ENCODE measurements at regions not wholly inside any gene's neighbourhood (a gene's known extent, or its start where the extent isn't known, plus 50 kb on each side); places are given as distances from the start of the nearest gene placed in this dataset.
A peak's percentile ranks its signal among the peaks of the same experiment; 100 is the strongest.

- TF ChIP-seq POLR2A (IDR thresholded peaks at IDR 0.05) (no peak), CTCF (IDR thresholded peaks at IDR 0.05) (no peak)
- no peaks in the 10 kb centered on the region for H3K36me3 ChIP-seq
- 91 to 96% methylated on average over 2 of the region's 2 CpGs for WGBS, 2 donors
- H3K9me3 ChIP-seq, result no peaks in the 10 kb centered on the region
- no peak for DNase-seq
- no peaks in the 10 kb centered on the region for H3K4me1 ChIP-seq
- no peak overlapping the region for H3K4me3 ChIP-seq (replicated peaks in 1 of 3)
- no peak overlapping the region for H3K27ac ChIP-seq
- intact Hi-C loops (cut with DNase I), result no loop called here
- H3K27me3 ChIP-seq, result no peaks in the 10 kb centered on the region
Observed at GRCh38 chr5:116787570-116787969, 212.9 kb upstream of the SEMA6A start.

GRCh38 chr5:116785106-116785505 lies 210.5 kb upstream of the SEMA6A start:
- Histone ChIP-seq H3K4me1 (no peaks in the 10 kb centered on the region), H3K27ac (no peak overlapping the region), H3K27me3 (no peaks in the 10 kb centered on the region), H3K9me3 (no peaks in the 10 kb centered on the region), H3K36me3 (no peaks in the 10 kb centered on the region), H3K4me3 (replicated peaks in 1 of 3) (no peak overlapping the region)
- no peak for DNase-seq
- intact Hi-C loops (cut with DNase I), result no loop called here
- WGBS, 2 donors, result 76 to 90% methylated on average over 4 of the region's 4 CpGs
- TF ChIP-seq POLR2A (IDR thresholded peaks at IDR 0.05), result no peak
- TF ChIP-seq CTCF (IDR thresholded peaks at IDR 0.05), result no peak

GRCh38 chr5:116779846-116780245 lies 205.2 kb upstream of the SEMA6A start:
- TF ChIP-seq CTCF (IDR thresholded peaks at IDR 0.05) (no peak), POLR2A (IDR thresholded peaks at IDR 0.05) (no peak)
- intact Hi-C loops (cut with DNase I), result no loop called here
- Histone ChIP-seq H3K36me3 (no peaks in the 10 kb centered on the region), H3K9me3 (no peaks in the 10 kb centered on the region), H3K27ac (no peak overlapping the region), H3K4me1 (peaks cover 6 to 7% of the 10 kb centered on the region in 2 donors), H3K4me3 (replicated peaks in 1 of 3) (no peak overlapping the region), H3K27me3 (no peaks in the 10 kb centered on the region)
- WGBS, 2 donors, result 72 to 74% methylated on average over 6 of the region's 6 CpGs
- no peak for DNase-seq

- no peak for TF ChIP-seq POLR2A (IDR thresholded peaks at IDR 0.05)
- no peak for TF ChIP-seq CTCF (IDR thresholded peaks at IDR 0.05)
- intact Hi-C loops (cut with DNase I), result no loop called here
- Histone ChIP-seq H3K9me3 (no peaks in the 10 kb centered on the region), H3K27me3 (no peaks in the 10 kb centered on the region), H3K4me3 (replicated peaks in 1 of 3) (no peak overlapping the region), H3K4me1 (peaks cover 6 to 7% of the 10 kb centered on the region in 2 donors), H3K27ac (no peak overlapping the region), H3K36me3 (no peaks in the 10 kb centered on the region)
- 86 to 92% methylated on average over 2 of the region's 2 CpGs for WGBS, 2 donors
- no peak for DNase-seq
Observed at GRCh38 chr5:116778651-116779280, 204.1 kb upstream of the SEMA6A start.

- Histone ChIP-seq H3K4me3 (replicated peaks in 1 of 3) (no peak overlapping the region), H3K36me3 (no peaks in the 10 kb centered on the region), H3K4me1 (peaks cover 6 to 7% of the 10 kb centered on the region in 2 donors), H3K27me3 (no peaks in the 10 kb centered on the region), H3K9me3 (no peaks in the 10 kb centered on the region), H3K27ac (no peak overlapping the region)
- no peak for TF ChIP-seq CTCF (IDR thresholded peaks at IDR 0.05)
- no peak for TF ChIP-seq POLR2A (IDR thresholded peaks at IDR 0.05)
- peak; percentile 3 to 33 for DNase-seq
- intact Hi-C loops (cut with DNase I), result no loop called here
- 30 to 51% methylated on average over 8 to 10 of the region's 10 CpGs for WGBS, 2 donors
Observed at GRCh38 chr5:116778032-116778431, 203.4 kb upstream of the SEMA6A start.

Measured in thyroid gland (tissue), 4 donors.